ENCODE measurements at regions not wholly inside any gene's neighbourhood (a gene's known extent, or its start where the extent isn't known, plus 50 kb on each side); places are given as distances from the start of the nearest gene placed in this dataset.

GRCh38 chr13:105502193-105502592 lies 1033.3 kb downstream of the EFNB2 start:
- ATAC-seq (ENCODE audit: low FRiP score) (no peak), DNase-seq (ENCODE audit: low spot score) (no peak)
- no peak for TF ChIP-seq CTCF (IDR thresholded peaks at IDR 0.05)

GRCh38 chr13:105497597-105497996 lies 1037.9 kb downstream of the EFNB2 start:
- TF ChIP-seq CTCF (IDR thresholded peaks at IDR 0.05): no peak
- DNase-seq (ENCODE audit: low spot score) (no peak), ATAC-seq (ENCODE audit: low FRiP score) (no peak)

- no peak for DNase-seq (ENCODE audit: low spot score)
- no peak for TF ChIP-seq CTCF (IDR thresholded peaks at IDR 0.05)
- ATAC-seq (ENCODE audit: low FRiP score): no peak
These were observed 1043.2 kb downstream of the EFNB2 start for GRCh38 chr13:105492216-105492615.

GRCh38 chr13:105491345-105491744 lies 1044.1 kb downstream of the EFNB2 start:
- TF ChIP-seq CTCF (IDR thresholded peaks at IDR 0.05): no peak
- DNase-seq (ENCODE audit: low spot score) (no peak), ATAC-seq (ENCODE audit: low FRiP score) (no peak)

- DNase-seq (ENCODE audit: low spot score) (no peak), ATAC-seq (ENCODE audit: low FRiP score) (no peak)
- no peak for TF ChIP-seq CTCF (IDR thresholded peaks at IDR 0.05)
These were observed 1050.4 kb downstream of the EFNB2 start for GRCh38 chr13:105485081-105485480.

GRCh38 chr13:105474983-105475610 lies 1060.4 kb downstream of the EFNB2 start:
- ATAC-seq (ENCODE audit: low FRiP score) (no peak), DNase-seq (ENCODE audit: low spot score) (no peak)
- TF ChIP-seq CTCF (IDR thresholded peaks at IDR 0.05): no peak

- ATAC-seq (ENCODE audit: low FRiP score) (peak; percentile 75), DNase-seq (ENCODE audit: low spot score) (no peak)
- no peak for TF ChIP-seq CTCF (IDR thresholded peaks at IDR 0.05)
These were observed 1063.8 kb downstream of the EFNB2 start for GRCh38 chr13:105471673-105472072.

All from omental fat pad (tissue), 3 donors.